Adrenal gland (tissue), 9 donors: ENCODE measurements at regions not wholly inside any gene's neighbourhood (a gene's known extent, or its start where the extent isn't known, plus 50 kb on each side); places are given as distances from the start of the nearest gene placed in this dataset.

Source experiments
- DNase-seq, 7 donors: peaks; one replicate each; pipeline ENCODE4 v3.0.0-alpha.2; 2019 to 2020
- H3K27ac ChIP-seq, 5 donors: fragments of 200-600 bp; sonication (generic) in 4 of 5; 1 replicate in 3 of 5; 2 replicates in 2 of 5; pipeline versions ENCODE4 v1.5.1 to v1.8.0; 2016 to 2020; ENCODE audit warnings: mild to moderate bottlenecking in 1 of 5
- H3K27me3 ChIP-seq: fragments of 200-600 bp; 2 replicates; pipeline ENCODE4 v1.8.0; 2021
- H3K36me3 ChIP-seq, 2 donors: fragments of 200-600 bp; replicated peaks in 1 of 2; 1 replicate in 1 of 2; 2 replicates in 1 of 2; pipeline versions ENCODE4 v1.5.1 to v1.8.0; 2018 to 2022
- H3K4me1 ChIP-seq, 2 donors: fragments of 200-600 bp; replicated peaks in 1 of 2; 1 replicate in 1 of 2; 2 replicates in 1 of 2; pipeline versions ENCODE4 v1.5.1 to v1.8.0; 2018 to 2021
- H3K4me3 ChIP-seq, 4 donors: fragments of 200-600 bp; sonication (generic) in 3 of 4; one replicate each; pipeline ENCODE4 v1.5.1; 2016 to 2018
- H3K9me3 ChIP-seq, 3 donors: fragments of 200-600 bp; sonication (generic) in 1 of 3; replicated peaks in 1 of 3; 1 replicate in 2 of 3; 2 replicates in 1 of 3; pipeline versions ENCODE4 v1.5.1 to v1.8.0; 2016 to 2021
- POLR2A ChIP-seq, 2 donors: fragments of 450-650 bp; IDR thresholded peaks; one replicate each; pipeline ENCODE4 v1.6.1; 2017; ENCODE audit warnings: antibody characterized with exemption in 2 of 2, mild to moderate bottlenecking in 2 of 2, moderate library complexity in 1 of 2
- WGBS, 4 donors: extraction: QIAGEN DNeasy Blood & Tissue Kit in 2 of 4; methylation state at CpG; one replicate each; pipeline versions ENCODE4 v1.1.5 to v1.1.7; 2013 to 2017; 5-methylcytosine and 5-hydroxymethylcytosine counted together
- intact Hi-C, 2 donors: fragments of 100-400 bp; cut with DNase I; formaldehyde crosslinking; loops; one replicate each; pipeline versions ENCODE4 v1.14.1 to v1.15.0; 2022 to 2023
- TF ChIP-seq, protein P1 (sequence below), 6 experiments: fragments of 450-650 bp in 4 of 6; fragments of 200-600 bp in 2 of 6; sonication (generic) in 1 of 6; IDR thresholded peaks; 1 replicate in 5 of 6; 2 replicates in 1 of 6; pipeline versions ENCODE4 v1.5.1 to v1.8.0; 2016 to 2021; ENCODE audit warnings: antibody characterized with exemption in 6 of 6, mild to moderate bottlenecking in 2 of 6, moderate library complexity in 1 of 6
- donor health status: healthy with polysubstance abuse.
- donor health status: Bipolar disorder and iron deficiency.
- donor health status: DM: yes; HTN: yes; CAD: no.
- donor health status: DM: no; HTN: no; CAD: no.
- donor health status: DM: no; HTN: no; CAD: no.

GRCh38 chr15:29900237-29901189 lies 78.2 kb upstream of the TJP1 start:
- 77 to 85% (median 79%) methylated on average over 7 of the region's 7 CpGs for WGBS, 4 donors
- DNase-seq: no peak

DNA sequence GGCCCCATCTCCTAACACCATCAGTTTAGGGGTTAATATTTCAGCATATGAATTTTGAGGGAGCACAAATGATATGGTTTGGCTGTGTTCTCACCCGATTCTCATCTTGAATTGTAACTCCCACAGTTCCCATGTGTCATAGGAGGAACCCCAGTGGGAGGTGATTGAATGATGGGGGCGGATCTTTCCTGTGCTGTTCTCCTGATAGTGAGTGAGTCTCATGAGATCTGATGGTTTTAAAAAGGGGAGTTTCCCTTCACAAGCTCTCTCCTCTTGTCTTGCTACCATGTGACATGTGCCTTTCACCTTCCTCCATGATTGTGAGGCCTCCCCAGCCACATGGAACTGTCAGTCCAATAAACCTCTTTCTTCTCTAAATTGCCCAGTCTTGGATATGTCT lies 73.8 kb upstream of the TJP1 start:
- 76 to 87% (median 85%) methylated on average over 2 of the region's 2 CpGs for WGBS, 4 donors
- Histone ChIP-seq H3K27me3 (no peaks in the 10 kb centered on the region), H3K27ac (no peak overlapping the region), H3K9me3 (no peaks in the 10 kb centered on the region), H3K4me3 (no peak overlapping the region), H3K4me1 (no peaks in the 10 kb centered on the region), H3K36me3 (no peaks in the 10 kb centered on the region)
- intact Hi-C loops: no loop called here
- no peak for TF ChIP-seq POLR2A (IDR thresholded peaks at IDR 0.05)
- TF ChIP-seq, protein P1, sequence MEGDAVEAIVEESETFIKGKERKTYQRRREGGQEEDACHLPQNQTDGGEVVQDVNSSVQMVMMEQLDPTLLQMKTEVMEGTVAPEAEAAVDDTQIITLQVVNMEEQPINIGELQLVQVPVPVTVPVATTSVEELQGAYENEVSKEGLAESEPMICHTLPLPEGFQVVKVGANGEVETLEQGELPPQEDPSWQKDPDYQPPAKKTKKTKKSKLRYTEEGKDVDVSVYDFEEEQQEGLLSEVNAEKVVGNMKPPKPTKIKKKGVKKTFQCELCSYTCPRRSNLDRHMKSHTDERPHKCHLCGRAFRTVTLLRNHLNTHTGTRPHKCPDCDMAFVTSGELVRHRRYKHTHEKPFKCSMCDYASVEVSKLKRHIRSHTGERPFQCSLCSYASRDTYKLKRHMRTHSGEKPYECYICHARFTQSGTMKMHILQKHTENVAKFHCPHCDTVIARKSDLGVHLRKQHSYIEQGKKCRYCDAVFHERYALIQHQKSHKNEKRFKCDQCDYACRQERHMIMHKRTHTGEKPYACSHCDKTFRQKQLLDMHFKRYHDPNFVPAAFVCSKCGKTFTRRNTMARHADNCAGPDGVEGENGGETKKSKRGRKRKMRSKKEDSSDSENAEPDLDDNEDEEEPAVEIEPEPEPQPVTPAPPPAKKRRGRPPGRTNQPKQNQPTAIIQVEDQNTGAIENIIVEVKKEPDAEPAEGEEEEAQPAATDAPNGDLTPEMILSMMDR (IDR thresholded peaks at IDR 0.05): no peak
- DNase-seq: no peak

More at GRCh38 chr15:29900237-29901189, 78.2 kb upstream of the TJP1 start:
- no peak overlapping the region for H3K4me3 ChIP-seq
- intact Hi-C loops: no loop called here
- TF ChIP-seq, protein P1 (IDR thresholded peaks at IDR 0.05): no peak
- no peak for TF ChIP-seq POLR2A (IDR thresholded peaks at IDR 0.05)
- no peaks in the 10 kb centered on the region for H3K9me3 ChIP-seq
- no peaks in the 10 kb centered on the region for H3K36me3 ChIP-seq
- no peaks in the 10 kb centered on the region for H3K27me3 ChIP-seq
- H3K4me1 ChIP-seq: no peaks in the 10 kb centered on the region
- H3K27ac ChIP-seq: no peak overlapping the region

DNA sequence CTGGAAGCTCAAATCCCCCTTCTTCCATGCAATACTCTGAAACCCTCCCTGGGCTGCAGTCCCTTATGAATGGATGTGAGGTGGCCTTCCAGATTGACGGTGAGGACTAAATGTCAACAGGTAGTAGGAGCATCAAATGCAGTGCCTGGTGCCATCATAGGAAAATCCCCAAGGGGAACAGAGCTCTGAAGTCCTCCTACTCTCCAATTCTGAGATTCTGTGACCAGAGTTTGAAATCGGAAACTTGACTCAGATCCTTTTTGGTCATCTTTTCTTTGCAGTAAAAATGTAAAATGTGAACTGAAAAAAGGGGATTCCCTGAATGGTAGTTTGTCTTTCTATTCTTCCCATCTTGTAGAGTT lies 68.8 kb upstream of the TJP1 start:
- H3K9me3 ChIP-seq: no peaks in the 10 kb centered on the region
- TF ChIP-seq, protein P1 (IDR thresholded peaks at IDR 0.05): no peak
- TF ChIP-seq POLR2A (IDR thresholded peaks at IDR 0.05): no peak
- DNase-seq: no peak
- intact Hi-C loops: no loop called here
- H3K4me3 ChIP-seq: no peak overlapping the region
- H3K27me3 ChIP-seq: no peaks in the 10 kb centered on the region
- no peak overlapping the region for H3K27ac ChIP-seq
- peaks cover 0 to 3% of the 10 kb centered on the region in 2 donors for H3K4me1 ChIP-seq
- H3K36me3 ChIP-seq: no peaks in the 10 kb centered on the region
- 84 to 89% (median 88%) methylated on average over 2 of the region's 2 CpGs for WGBS, 4 donors

GRCh38 chr15:29890336-29891095 lies 68.2 kb upstream of the TJP1 start:
- H3K4me3 ChIP-seq: no peak overlapping the region
- H3K9me3 ChIP-seq: no peaks in the 10 kb centered on the region
- no peak overlapping the region for H3K27ac ChIP-seq
- no peaks in the 10 kb centered on the region for H3K27me3 ChIP-seq
- H3K36me3 ChIP-seq: no peaks in the 10 kb centered on the region
- intact Hi-C loops: no loop called here
- no peak for DNase-seq
- 81 to 85% (median 83%) methylated on average over 6 of the region's 6 CpGs for WGBS, 4 donors
- TF ChIP-seq, protein P1 (IDR thresholded peaks at IDR 0.05): no peak
- no peak for TF ChIP-seq POLR2A (IDR thresholded peaks at IDR 0.05)
- H3K4me1 ChIP-seq: peaks cover 0 to 3% of the 10 kb centered on the region in 2 donors
